Esophagus muscularis mucosa (tissue), 4 donors: ENCODE measurements at regions not wholly inside any gene's neighbourhood (a gene's known extent, or its start where the extent isn't known, plus 50 kb on each side); places are given as distances from the start of the nearest gene placed in this dataset.

ENCODE experiments used
- DNase-seq: peaks from one replicate; pipeline ENCODE4 v3.0.0-alpha.2; 2017; ENCODE audit errors: extremely low spot score
- H3K27ac ChIP-seq, 4 donors: fragments of 200-600 bp; sonication (generic); replicated peaks in 1 of 4; 1 replicate in 3 of 4; 2 replicates in 1 of 4; pipeline ENCODE4 v1.5.1; 2016 to 2019; ENCODE audit warnings: mild to moderate bottlenecking in 1 of 4
- H3K27me3 ChIP-seq, 4 donors: fragments of 200-600 bp; sonication (generic); one replicate each; pipeline versions ENCODE4 v1.5.1 to v1.6.0; 2016 to 2019
- H3K36me3 ChIP-seq, 4 donors: fragments of 200-600 bp; sonication (generic); one replicate each; pipeline ENCODE4 v1.5.1; 2016 to 2019
- H3K4me1 ChIP-seq, 4 donors: fragments of 200-600 bp; sonication (generic); one replicate each; pipeline ENCODE4 v1.5.1; 2016 to 2019
- H3K4me3 ChIP-seq, 4 donors: fragments of 200-600 bp; sonication (generic); 1 replicate in 2 of 4; 2 replicates in 2 of 4; pipeline ENCODE4 v1.5.1; 2016 to 2019; ENCODE audit warnings: mild to moderate bottlenecking in 4 of 4, moderate library complexity in 1 of 4
- H3K9me3 ChIP-seq, 4 donors: fragments of 200-600 bp; sonication (generic); 1 replicate in 3 of 4; 2 replicates in 1 of 4; pipeline ENCODE4 v1.5.1; 2016 to 2019
- EP300 ChIP-seq: sonication (generic); formaldehyde crosslinking; IDR thresholded peaks from one replicate; pipeline ENCODE4 v1.6.1; 2017; ENCODE audit warnings: antibody characterized with exemption
- POLR2A ChIP-seq: fragments of 450-650 bp; IDR thresholded peaks from one replicate; pipeline ENCODE4 v1.6.1; 2017; ENCODE audit warnings: antibody characterized with exemption, moderate library complexity, mild to moderate bottlenecking, low read depth
- POLR2AphosphoS5 ChIP-seq, 2 donors: sonication (generic); formaldehyde crosslinking; IDR thresholded peaks; one replicate each; pipeline ENCODE4 v1.6.1; 2017; ENCODE audit warnings: antibody characterized with exemption in 2 of 2
- WGBS: methylation state at CpG from one replicate; pipeline ENCODE4 v1.1.5; 2018; 5-methylcytosine and 5-hydroxymethylcytosine counted together
- intact Hi-C: fragments of 100-400 bp; cut with DNase I; formaldehyde crosslinking; loops from one replicate; pipeline ENCODE4 v1.15.1; 2023
- TF ChIP-seq, protein P1 (sequence below), 3 experiments: fragments of 200-600 bp in 2 of 3; fragments of 450-650 bp in 1 of 3; sonication (generic) in 2 of 3; IDR thresholded peaks; one replicate each; pipeline ENCODE4 v1.5.1; 2017 to 2019; ENCODE audit warnings: antibody characterized with exemption in 3 of 3, mild to moderate bottlenecking in 2 of 3, moderate library complexity in 1 of 3

DNA sequence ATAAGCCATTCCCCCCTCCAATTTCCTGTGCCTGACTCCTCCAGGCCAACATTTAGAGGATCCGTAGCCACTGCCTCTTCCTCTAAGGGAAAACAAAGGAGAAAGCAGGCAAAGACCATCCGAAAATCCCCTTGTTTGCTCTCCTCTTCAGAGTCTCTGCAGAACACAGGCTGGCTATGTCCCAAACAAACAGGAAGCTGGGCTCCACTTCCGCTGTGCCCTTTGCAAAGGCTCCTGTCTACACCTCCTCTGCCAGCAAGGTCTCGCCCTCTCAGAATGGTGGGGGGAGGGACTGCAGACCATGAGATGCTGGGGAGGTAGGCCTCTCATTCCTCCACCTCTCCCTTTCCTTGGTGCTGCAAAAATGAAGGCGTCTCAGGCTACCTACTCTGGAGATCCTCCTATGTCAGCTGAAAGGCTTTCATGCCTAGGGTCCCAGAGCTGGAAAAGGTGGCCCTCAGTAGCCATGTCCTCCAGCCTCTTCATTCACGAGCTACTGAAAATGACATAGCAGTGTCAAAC, 596.2 kb downstream of the BUD13 start:
- 89% methylated on average over 6 of the region's 6 CpGs for WGBS
- H3K4me3 ChIP-seq: no peak overlapping the region
- intact Hi-C loops: no loop called here

DNA sequence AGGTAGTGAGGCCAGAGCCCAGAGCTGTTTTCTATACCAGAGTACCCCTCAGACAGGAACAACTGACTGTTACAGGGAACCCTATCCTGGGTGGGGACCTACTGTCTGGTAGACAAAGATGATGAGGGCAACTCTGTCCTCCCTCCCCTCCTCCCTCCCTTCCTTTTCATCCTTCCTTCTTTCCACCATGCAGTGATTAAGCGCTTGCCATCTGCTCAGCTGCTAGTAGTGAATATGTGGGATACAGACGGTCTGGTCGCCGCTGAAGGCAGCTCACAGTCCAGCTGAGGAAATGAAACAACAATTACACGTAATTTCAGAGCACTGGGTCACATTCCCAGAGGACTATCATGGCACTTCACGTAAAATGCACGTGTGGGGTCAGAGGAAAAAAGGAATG, 597.1 kb downstream of the BUD13 start:
- Histone ChIP-seq H3K4me3 (no peak overlapping the region), H3K27ac (no peak overlapping the region), H3K36me3 (no peaks in the 10 kb centered on the region), H3K9me3 (no peaks in the 10 kb centered on the region), H3K4me1 (peaks cover 4 to 10% (median 5%) of the 10 kb centered on the region in 4 donors), H3K27me3 (peaks cover 0 to 6% (median 0%) of the 10 kb centered on the region in 4 donors)
- WGBS: 74% methylated on average over 7 of the region's 7 CpGs
- TF ChIP-seq, protein P1, sequence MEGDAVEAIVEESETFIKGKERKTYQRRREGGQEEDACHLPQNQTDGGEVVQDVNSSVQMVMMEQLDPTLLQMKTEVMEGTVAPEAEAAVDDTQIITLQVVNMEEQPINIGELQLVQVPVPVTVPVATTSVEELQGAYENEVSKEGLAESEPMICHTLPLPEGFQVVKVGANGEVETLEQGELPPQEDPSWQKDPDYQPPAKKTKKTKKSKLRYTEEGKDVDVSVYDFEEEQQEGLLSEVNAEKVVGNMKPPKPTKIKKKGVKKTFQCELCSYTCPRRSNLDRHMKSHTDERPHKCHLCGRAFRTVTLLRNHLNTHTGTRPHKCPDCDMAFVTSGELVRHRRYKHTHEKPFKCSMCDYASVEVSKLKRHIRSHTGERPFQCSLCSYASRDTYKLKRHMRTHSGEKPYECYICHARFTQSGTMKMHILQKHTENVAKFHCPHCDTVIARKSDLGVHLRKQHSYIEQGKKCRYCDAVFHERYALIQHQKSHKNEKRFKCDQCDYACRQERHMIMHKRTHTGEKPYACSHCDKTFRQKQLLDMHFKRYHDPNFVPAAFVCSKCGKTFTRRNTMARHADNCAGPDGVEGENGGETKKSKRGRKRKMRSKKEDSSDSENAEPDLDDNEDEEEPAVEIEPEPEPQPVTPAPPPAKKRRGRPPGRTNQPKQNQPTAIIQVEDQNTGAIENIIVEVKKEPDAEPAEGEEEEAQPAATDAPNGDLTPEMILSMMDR (IDR thresholded peaks at IDR 0.05): no peak
- no peak for TF ChIP-seq POLR2AphosphoS5 (IDR thresholded peaks at IDR 0.05)
- no peak for TF ChIP-seq POLR2A
- no peak for TF ChIP-seq EP300
- intact Hi-C loops: no loop called here
- no peak for DNase-seq

More for the DNA sequence above, 596.2 kb downstream of the BUD13 start:
- no peaks in the 10 kb centered on the region for H3K36me3 ChIP-seq
- H3K9me3 ChIP-seq: no peaks in the 10 kb centered on the region
- no peak for DNase-seq
- H3K27me3 ChIP-seq: peaks cover 0 to 6% (median 0%) of the 10 kb centered on the region in 4 donors
- peaks cover 8 to 18% (median 12%) of the 10 kb centered on the region in 4 donors for H3K4me1 ChIP-seq
- H3K27ac ChIP-seq: no peak overlapping the region
- TF ChIP-seq POLR2AphosphoS5 (IDR thresholded peaks at IDR 0.05) (no peak), EP300 (no peak), POLR2A (no peak)
- TF ChIP-seq, protein P1 (IDR thresholded peaks at IDR 0.05): no peak

DNA sequence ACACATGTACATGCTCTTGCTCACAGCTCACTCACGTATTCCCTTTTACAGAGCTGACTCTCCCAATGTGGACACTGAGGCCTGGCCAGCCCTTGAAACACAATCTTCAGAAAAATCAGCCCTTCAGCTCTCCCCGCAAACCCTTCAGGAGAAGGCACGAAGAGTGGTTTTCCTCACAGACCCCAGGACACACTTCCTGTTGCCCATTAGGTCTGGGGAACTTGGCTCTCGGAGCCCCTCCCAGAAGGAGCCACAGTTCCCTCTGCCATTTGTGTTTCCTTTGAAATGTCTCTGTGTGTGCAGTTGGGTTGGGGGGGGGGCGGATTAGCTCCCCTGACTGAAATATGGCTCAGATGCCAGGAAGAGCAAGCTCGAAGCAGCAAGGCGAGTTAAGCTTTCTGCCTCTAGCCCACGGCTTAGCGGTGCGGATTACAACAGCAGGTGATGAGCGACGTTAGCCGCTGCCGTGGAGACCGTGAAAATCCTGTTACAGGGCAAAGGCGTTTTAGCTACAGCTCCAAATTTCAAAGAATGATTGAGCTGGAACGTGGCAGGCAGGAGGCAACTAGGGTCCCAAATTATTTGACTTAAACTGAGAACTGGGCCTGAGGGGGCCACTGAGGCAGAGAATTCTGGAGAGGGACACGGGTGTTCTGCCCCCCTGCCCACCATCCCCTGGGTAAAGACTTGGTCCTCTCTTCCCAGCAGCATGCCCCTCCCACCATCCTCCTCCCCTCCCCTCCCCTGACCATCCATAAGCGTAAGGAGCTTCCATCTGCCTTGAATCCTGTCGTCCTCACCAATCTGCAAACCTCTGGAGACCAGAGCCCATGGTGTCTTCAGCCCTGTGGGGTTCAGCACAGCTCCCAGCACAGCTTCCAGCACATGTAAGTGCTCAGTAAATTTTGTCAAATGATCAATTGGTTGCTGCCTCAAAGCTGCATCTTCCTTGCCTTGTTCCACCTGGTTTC, 598.6 kb downstream of the BUD13 start:
- DNase-seq: peak; percentile 72
- H3K9me3 ChIP-seq: no peaks in the 10 kb centered on the region
- H3K4me1 ChIP-seq: peaks cover 0 to 4% (median 0%) of the 10 kb centered on the region in 4 donors
- no peaks in the 10 kb centered on the region for H3K36me3 ChIP-seq
- no peak overlapping the region for H3K27ac ChIP-seq
- intact Hi-C loops: no loop called here
- H3K4me3 ChIP-seq: no peak overlapping the region
- peaks cover 0 to 6% (median 0%) of the 10 kb centered on the region in 4 donors for H3K27me3 ChIP-seq
- TF ChIP-seq POLR2AphosphoS5 (IDR thresholded peaks at IDR 0.05): no peak
- TF ChIP-seq, protein P1 (IDR thresholded peaks at IDR 0.05): no peak
- WGBS: 59% methylated on average over 17 of the region's 20 CpGs

DNA sequence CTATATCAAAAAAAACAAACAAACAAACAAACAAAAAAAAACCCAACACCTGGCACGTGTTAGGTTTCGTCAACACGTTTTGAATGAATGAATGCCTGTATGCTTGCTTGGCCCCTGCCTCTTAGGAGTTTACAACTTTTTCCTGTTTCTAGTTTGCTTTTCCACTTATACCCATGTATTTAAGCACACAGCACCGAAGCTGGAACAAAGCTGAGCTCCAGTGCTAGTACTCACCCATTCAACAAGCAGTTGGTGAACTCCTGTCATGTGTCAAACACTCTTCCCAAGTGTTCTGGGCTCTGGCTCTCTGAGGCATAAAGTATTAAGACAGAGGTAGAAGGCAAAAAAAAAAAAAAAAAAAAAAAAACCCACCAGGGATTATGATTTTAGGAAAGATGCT, 599.3 kb downstream of the BUD13 start:
- WGBS: 94% methylated on average over 4 of the region's 4 CpGs
- peaks cover 0 to 4% (median 0%) of the 10 kb centered on the region in 4 donors for H3K4me1 ChIP-seq
- no peak overlapping the region for H3K27ac ChIP-seq
- no peaks in the 10 kb centered on the region for H3K9me3 ChIP-seq
- peak; percentile 68 for DNase-seq
- no peak overlapping the region for H3K4me3 ChIP-seq
- intact Hi-C loops: no loop called here
- H3K36me3 ChIP-seq: no peaks in the 10 kb centered on the region
- H3K27me3 ChIP-seq: peaks cover 0 to 6% (median 0%) of the 10 kb centered on the region in 4 donors
- TF ChIP-seq POLR2AphosphoS5 (IDR thresholded peaks at IDR 0.05) (no peak), EP300 (no peak), POLR2A (no peak)
- TF ChIP-seq, protein P1 (IDR thresholded peaks at IDR 0.05): no peak
